HG02623 (cell line): ENCODE measurements at regions not wholly inside any gene's neighbourhood (a gene's known extent, or its start where the extent isn't known, plus 50 kb on each side); places are given as distances from the start of the nearest gene placed in this dataset.

Source experiments
- ATAC-seq: cut with Tn5 transposase; IDR thresholded peaks from one replicate; pipeline ENCODE4 v1.9.1; 2021; ENCODE audit warnings: moderate library complexity; ENCODE audit not compliant: unreplicated experiment

GRCh38 chr12:16415155-16415554, 67.7 kb downstream of the MGST1 start:
- ATAC-seq = no peak

GRCh38 chr12:16417058-16417457, 69.6 kb downstream of the MGST1 start:
- ATAC-seq = no peak

GRCh38 chr12:16421806-16422205, 74.4 kb downstream of the MGST1 start:
- no peak for ATAC-seq

- no peak for ATAC-seq
Observed at GRCh38 chr12:16424531-16424930, 77.1 kb downstream of the MGST1 start.

GRCh38 chr12:16435875-16436554, 88.6 kb downstream of the MGST1 start:
- no peak for ATAC-seq

- ATAC-seq = no peak
Observed at GRCh38 chr12:16437281-16437816, 89.9 kb downstream of the MGST1 start.

GRCh38 chr12:16437926-16438325, 90.5 kb downstream of the MGST1 start:
- no peak for ATAC-seq

GRCh38 chr12:16449459-16449858, 102.0 kb downstream of the MGST1 start:
- no peak for ATAC-seq

GRCh38 chr12:16453319-16453718, 105.9 kb downstream of the MGST1 start:
- no peak for ATAC-seq

- ATAC-seq = no peak
Observed at GRCh38 chr12:16454481-16454880, 107.0 kb downstream of the MGST1 start.

GRCh38 chr12:16458521-16459078, 111.2 kb downstream of the MGST1 start:
- ATAC-seq = no peak

- ATAC-seq = peak; percentile 63
Observed at GRCh38 chr12:16467272-16467671, 119.8 kb downstream of the MGST1 start.

GRCh38 chr12:16472631-16473030, 125.2 kb downstream of the MGST1 start:
- no peak for ATAC-seq

GRCh38 chr12:16473610-16474326, 126.3 kb downstream of the MGST1 start:
- ATAC-seq = no peak

GRCh38 chr12:16474801-16475200, 127.4 kb downstream of the MGST1 start:
- ATAC-seq = no peak

GRCh38 chr12:16475521-16475920, 128.1 kb downstream of the MGST1 start:
- no peak for ATAC-seq

GRCh38 chr12:16482726-16483125, 123.2 kb downstream of the LMO3 start:
- no peak for ATAC-seq

- ATAC-seq = no peak
Observed at GRCh38 chr12:16492240-16492639, 113.7 kb downstream of the LMO3 start.

GRCh38 chr12:16492820-16493797, 112.9 kb downstream of the LMO3 start:
- no peak for ATAC-seq

GRCh38 chr12:16495196-16495595, 110.8 kb downstream of the LMO3 start:
- ATAC-seq = no peak
